ENCODE measurements at regions not wholly inside any gene's neighbourhood (a gene's known extent, or its start where the extent isn't known, plus 50 kb on each side); places are given as distances from the start of the nearest gene placed in this dataset.
"Not testable (repeated sequence)": the region's sequence is repeated elsewhere in the genome, so short reads cannot be mapped to it uniquely, and the experiment has no call there.

- DNase-seq (ENCODE audit: low spot score in 2 of 2) = peak in 1 of 2 donors; percentile 70
- TF ChIP-seq CTCF (IDR thresholded peaks at IDR 0.05) = no peak
- no peak for TF ChIP-seq POLR2A (IDR thresholded peaks at IDR 0.05)
- 87 to 90% methylated on average over 6 of the region's 6 CpGs for WGBS, 2 donors
- intact Hi-C loops (cut with DNase I; ENCODE audit: low total_unique reads) = no loop called here
- no peak overlapping the region for H3K4me3 ChIP-seq (ENCODE audit: low read depth, poor library complexity, severe bottlenecking)
These were observed 131.5 kb upstream of the KIF5B start for GRCh38 chr10:32187686-32188085.

GRCh38 chr10:32183652-32184051 is 127.4 kb upstream of the KIF5B start:
- 64 to 89% methylated on average over 5 of the region's 5 CpGs for WGBS, 2 donors
- DNase-seq (ENCODE audit: low spot score in 2 of 2) = peak in 1 of 2 donors; percentile 20
- intact Hi-C loops (cut with DNase I; ENCODE audit: low total_unique reads); H3K4me3 ChIP-seq (ENCODE audit: low read depth, poor library complexity, severe bottlenecking): not testable (repeated sequence)

- peak in 1 of 2 donors; percentile 72 for DNase-seq (ENCODE audit: low spot score in 2 of 2)
- no peak overlapping the region for H3K4me3 ChIP-seq (ENCODE audit: low read depth, poor library complexity, severe bottlenecking)
- TF ChIP-seq POLR2A (IDR thresholded peaks at IDR 0.05) (no peak), CTCF (IDR thresholded peaks at IDR 0.05) (no peak)
- WGBS, 2 donors = 83 to 91% methylated on average over 11 of the region's 11 CpGs
- intact Hi-C loops (cut with DNase I; ENCODE audit: low total_unique reads) = no loop called here
These were observed 126.3 kb upstream of the KIF5B start for GRCh38 chr10:32182476-32182875.

GRCh38 chr10:32180390-32181280 is 124.4 kb upstream of the KIF5B start:
- DNase-seq (ENCODE audit: low spot score in 2 of 2) = peak in 1 of 2 donors; percentile 20
- WGBS, 2 donors = 65 to 76% methylated on average over 18 of the region's 18 CpGs
- intact Hi-C loops (cut with DNase I; ENCODE audit: low total_unique reads) = no loop called here

GRCh38 chr10:32179836-32180235 is 123.6 kb upstream of the KIF5B start:
- TF ChIP-seq CTCF (IDR thresholded peaks at IDR 0.05) (no peak), POLR2A (IDR thresholded peaks at IDR 0.05) (no peak)
- intact Hi-C loops (cut with DNase I; ENCODE audit: low total_unique reads) = no loop called here
- DNase-seq (ENCODE audit: low spot score in 2 of 2) = peak in 1 of 2 donors; percentile 60
- H3K4me3 ChIP-seq (ENCODE audit: low read depth, poor library complexity, severe bottlenecking) = no peak overlapping the region
- 77 to 83% methylated on average over 5 of the region's 5 CpGs for WGBS, 2 donors

More at GRCh38 chr10:32180390-32181280, 124.4 kb upstream of the KIF5B start:
- H3K4me3 ChIP-seq (ENCODE audit: low read depth, poor library complexity, severe bottlenecking) = no peak overlapping the region
- TF ChIP-seq POLR2A (IDR thresholded peaks at IDR 0.05) (no peak), CTCF (IDR thresholded peaks at IDR 0.05) (no peak)

- WGBS, 2 donors = 83 to 95% methylated on average over 7 of the region's 7 CpGs
- peak in 1 of 2 donors; percentile 58 for DNase-seq (ENCODE audit: low spot score in 2 of 2)
These were observed 121.4 kb upstream of the KIF5B start for GRCh38 chr10:32177594-32177993.

GRCh38 chr10:32175629-32176028 is 119.4 kb upstream of the KIF5B start:
- DNase-seq (ENCODE audit: low spot score in 2 of 2) = no peak
- TF ChIP-seq POLR2A (IDR thresholded peaks at IDR 0.05) = no peak
- WGBS, 2 donors = 93 to 98% methylated on average over 2 of the region's 2 CpGs
- intact Hi-C loops (cut with DNase I; ENCODE audit: low total_unique reads) = no loop called here
- H3K4me3 ChIP-seq (ENCODE audit: low read depth, poor library complexity, severe bottlenecking) = no peak overlapping the region

More at GRCh38 chr10:32177594-32177993, 121.4 kb upstream of the KIF5B start:
- H3K4me3 ChIP-seq (ENCODE audit: low read depth, poor library complexity, severe bottlenecking); intact Hi-C loops (cut with DNase I; ENCODE audit: low total_unique reads): not testable (repeated sequence)
